ENCODE measurements at regions not wholly inside any gene's neighbourhood (a gene's known extent, or its start where the extent isn't known, plus 50 kb on each side); places are given as distances from the start of the nearest gene placed in this dataset.

GRCh38 chr14:57078054-57078453 lies 190.7 kb downstream of the EXOC5 start:
- TF ChIP-seq CTCF (conservative IDR thresholded peaks at IDR 0.05 in 1 of 2, IDR thresholded peaks at IDR 0.05 in 1 of 2; ENCODE audit: extremely low read depth in 1 of 2, insufficient read depth in 1 of 2, low read depth in 1 of 2, low read length in 2 of 2) (no peak), EZH2 (IDR thresholded peaks at IDR 0.05; ENCODE audit: borderline replicate concordance, low read length) (no peak)
